ENCODE measurements at regions not wholly inside any gene's neighbourhood (a gene's known extent, or its start where the extent isn't known, plus 50 kb on each side); places are given as distances from the start of the nearest gene placed in this dataset.
"Not testable (repeated sequence)": the region's sequence is repeated elsewhere in the genome, so short reads cannot be mapped to it uniquely, and the experiment has no call there.

DNA sequence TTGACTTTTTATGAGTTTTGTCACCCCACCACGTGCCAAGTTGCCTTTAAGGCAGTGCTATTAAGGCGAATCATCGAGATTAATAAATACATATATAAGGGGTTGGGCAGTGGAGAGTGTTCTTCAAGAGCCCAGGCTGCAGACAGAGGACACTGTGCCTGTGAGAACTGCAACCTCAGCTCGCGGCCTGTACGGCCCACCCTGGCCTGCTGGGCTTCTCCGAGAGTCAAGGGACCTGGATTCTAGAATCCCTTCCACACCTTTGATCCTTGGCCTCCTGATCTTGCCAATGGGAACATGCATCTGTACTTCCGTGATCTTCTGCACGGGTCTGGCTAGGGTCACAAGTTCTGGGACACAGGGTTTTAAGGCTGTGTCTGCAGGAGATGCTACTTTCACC lies 54.5 kb downstream of the IRX5 start:
- no peaks in the 10 kb centered on the region for H3K27me3 ChIP-seq (ENCODE audit: insufficient read depth, low read length)
- H3K79me2 ChIP-seq (ENCODE audit: control insufficient read depth, insufficient read depth, low read length, unreplicated experiment): no peaks in the 10 kb centered on the region
- no peak overlapping the region for H3K27ac ChIP-seq (ENCODE audit: low read depth, low read length)
- H2AFZ ChIP-seq (ENCODE audit: low read length, unreplicated experiment): no peak overlapping the region
- H3K36me3 ChIP-seq (ENCODE audit: insufficient read depth, low read length): no peaks in the 10 kb centered on the region
- no peaks in the 10 kb centered on the region for H3K4me1 ChIP-seq (ENCODE audit: control insufficient read depth, insufficient read depth, low read length, unreplicated experiment)
- H3K4me3 ChIP-seq (ENCODE audit: low read depth, low read length): no peak overlapping the region

DNA sequence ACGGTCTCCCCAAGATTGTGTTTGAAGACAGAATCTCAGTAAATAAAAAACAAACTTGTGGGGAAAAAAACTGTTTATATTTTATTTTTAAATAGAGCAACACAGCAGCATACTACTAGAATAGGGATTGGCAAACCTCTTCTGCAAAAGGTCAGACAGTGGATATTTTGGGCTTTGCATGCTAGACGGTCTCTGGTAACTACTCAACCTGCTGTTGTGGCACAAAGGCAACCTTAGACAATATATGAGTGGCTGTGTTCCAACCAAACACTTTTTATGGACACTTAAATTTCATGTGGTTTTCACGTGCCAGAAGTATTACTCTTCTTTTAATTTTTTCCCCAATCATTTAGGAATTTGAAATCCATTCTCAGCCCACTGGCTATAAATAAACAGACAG lies 55.0 kb downstream of the IRX5 start:
- H3K79me2 ChIP-seq (ENCODE audit: control insufficient read depth, insufficient read depth, low read length, unreplicated experiment): no peaks in the 10 kb centered on the region
- no peaks in the 10 kb centered on the region for H3K27me3 ChIP-seq (ENCODE audit: insufficient read depth, low read length)
- no peaks in the 10 kb centered on the region for H3K4me1 ChIP-seq (ENCODE audit: control insufficient read depth, insufficient read depth, low read length, unreplicated experiment)
- no peak overlapping the region for H2AFZ ChIP-seq (ENCODE audit: low read length, unreplicated experiment)
- H3K36me3 ChIP-seq (ENCODE audit: insufficient read depth, low read length): no peaks in the 10 kb centered on the region
- H3K4me3 ChIP-seq (ENCODE audit: low read depth, low read length): no peak overlapping the region
- H3K27ac ChIP-seq (ENCODE audit: low read depth, low read length): no peak overlapping the region

DNA sequence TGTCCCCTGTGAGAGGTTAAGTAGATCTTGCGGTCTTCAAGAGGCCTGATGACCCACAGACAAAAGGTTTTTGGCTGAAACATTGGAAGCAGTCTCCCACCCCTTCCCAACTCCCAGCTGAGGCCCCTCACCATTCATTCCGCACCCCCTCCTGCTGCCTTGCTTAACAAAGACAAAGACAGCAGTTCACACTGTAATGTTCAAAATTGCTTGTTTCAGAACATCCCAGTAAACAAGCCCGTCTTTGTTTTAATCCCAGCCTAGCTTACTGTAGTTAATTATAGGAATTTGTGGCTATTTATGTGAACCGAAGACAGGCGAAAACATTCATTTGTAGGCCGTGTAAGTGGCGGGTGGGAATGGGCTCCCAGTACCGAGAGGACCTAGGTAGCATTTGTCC lies 55.7 kb downstream of the IRX5 start:
- Histone ChIP-seq H3K79me2 (ENCODE audit: control insufficient read depth, insufficient read depth, low read length, unreplicated experiment) (no peaks in the 10 kb centered on the region), H3K4me1 (ENCODE audit: control insufficient read depth, insufficient read depth, low read length, unreplicated experiment) (no peaks in the 10 kb centered on the region), H2AFZ (ENCODE audit: low read length, unreplicated experiment) (no peak overlapping the region), H3K27ac (ENCODE audit: low read depth, low read length) (no peak overlapping the region), H3K36me3 (ENCODE audit: insufficient read depth, low read length) (no peaks in the 10 kb centered on the region), H3K4me3 (ENCODE audit: low read depth, low read length) (no peak overlapping the region), H3K27me3 (ENCODE audit: insufficient read depth, low read length) (no peaks in the 10 kb centered on the region)

DNA sequence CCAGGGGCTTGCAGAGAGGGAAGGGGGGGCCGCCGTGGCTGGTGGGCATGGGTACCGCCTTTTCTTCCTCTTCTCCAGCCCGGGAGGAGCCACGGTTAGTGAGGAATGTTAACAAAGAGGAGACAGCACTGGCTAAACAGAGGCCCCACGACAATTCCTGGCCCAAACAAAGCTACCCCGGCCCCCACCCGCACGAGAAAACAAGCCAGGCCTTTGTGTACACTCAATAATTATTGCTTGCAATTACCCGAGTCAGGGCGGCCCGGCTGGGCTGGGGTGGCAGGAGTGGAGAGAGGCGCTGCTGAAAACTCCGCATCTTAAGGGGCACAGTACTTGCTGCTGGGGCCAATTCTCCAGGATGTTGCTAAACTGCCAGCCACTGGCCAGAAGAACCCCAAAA lies 56.4 kb downstream of the IRX5 start:
- Histone ChIP-seq H3K27me3 (ENCODE audit: insufficient read depth, low read length) (no peaks in the 10 kb centered on the region), H2AFZ (ENCODE audit: low read length, unreplicated experiment) (no peak overlapping the region)

DNA sequence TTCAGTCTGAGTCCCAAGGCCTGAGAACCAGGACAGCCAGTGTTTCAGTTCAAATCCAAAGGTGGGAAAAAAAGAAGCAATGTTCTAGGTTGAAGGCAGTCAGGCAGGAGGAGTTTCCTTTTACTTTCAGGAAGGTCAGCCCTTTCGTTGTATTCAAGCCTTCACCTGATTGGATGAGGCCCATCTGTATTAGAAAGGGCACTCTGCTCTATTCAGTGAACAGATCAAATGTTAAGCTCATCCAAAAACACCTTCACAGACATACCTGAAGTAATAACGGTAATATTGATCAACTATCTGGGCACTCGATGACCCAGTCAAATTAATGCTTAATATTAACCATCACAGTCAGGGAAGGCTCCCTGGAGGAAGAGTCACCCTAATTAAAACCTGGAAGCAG lies 60.9 kb downstream of the IRX5 start:
- Histone ChIP-seq H3K27me3 (ENCODE audit: insufficient read depth, low read length) (peaks cover 9% of the 10 kb centered on the region; the same call in 1 of the 2 replicates), H3K4me3 (ENCODE audit: low read depth, low read length) (no peak overlapping the region), H3K4me1 (ENCODE audit: control insufficient read depth, insufficient read depth, low read length, unreplicated experiment) (no peaks in the 10 kb centered on the region), H2AFZ (ENCODE audit: low read length, unreplicated experiment) (no peak overlapping the region), H3K36me3 (ENCODE audit: insufficient read depth, low read length) (no peaks in the 10 kb centered on the region), H3K27ac (ENCODE audit: low read depth, low read length) (no peak overlapping the region), H3K79me2 (ENCODE audit: control insufficient read depth, insufficient read depth, low read length, unreplicated experiment) (no peaks in the 10 kb centered on the region)

More for the DNA sequence above, 56.4 kb downstream of the IRX5 start:
- no peaks in the 10 kb centered on the region for H3K36me3 ChIP-seq (ENCODE audit: insufficient read depth, low read length)
- H3K4me3 ChIP-seq (ENCODE audit: low read depth, low read length): no peak overlapping the region
- H3K79me2 ChIP-seq (ENCODE audit: control insufficient read depth, insufficient read depth, low read length, unreplicated experiment): no peaks in the 10 kb centered on the region
- H3K4me1 ChIP-seq (ENCODE audit: control insufficient read depth, insufficient read depth, low read length, unreplicated experiment): no peaks in the 10 kb centered on the region
- no peak overlapping the region for H3K27ac ChIP-seq (ENCODE audit: low read depth, low read length)

DNA sequence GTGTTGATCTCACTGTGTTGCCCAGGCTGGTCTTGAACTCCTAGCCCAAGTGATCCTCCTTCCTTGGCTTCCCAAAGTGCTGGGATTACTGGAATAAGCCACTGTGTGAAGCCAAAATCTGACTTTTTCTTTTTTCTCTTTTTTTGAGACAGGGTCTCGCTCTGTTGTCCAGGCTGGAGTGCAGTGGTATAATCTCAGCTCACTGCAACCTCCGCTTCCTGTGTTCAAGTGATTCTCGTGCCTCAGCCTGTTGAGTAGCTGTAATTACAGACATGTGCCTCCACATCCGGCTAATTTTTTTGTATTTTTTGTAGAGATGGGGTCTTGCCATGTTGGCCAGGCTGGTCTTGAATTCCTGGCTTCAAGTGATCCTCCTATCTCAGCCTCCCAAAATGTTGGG lies 61.3 kb downstream of the IRX5 start:
- H3K79me2 ChIP-seq (ENCODE audit: control insufficient read depth, insufficient read depth, low read length, unreplicated experiment); H3K4me3 ChIP-seq (ENCODE audit: low read depth, low read length); H2AFZ ChIP-seq (ENCODE audit: low read length, unreplicated experiment); H3K4me1 ChIP-seq (ENCODE audit: control insufficient read depth, insufficient read depth, low read length, unreplicated experiment); H3K36me3 ChIP-seq (ENCODE audit: insufficient read depth, low read length); H3K27ac ChIP-seq (ENCODE audit: low read depth, low read length): not testable (repeated sequence)
- peaks cover 11% of the 10 kb centered on the region; the same call in 1 of the 2 replicates for H3K27me3 ChIP-seq (ENCODE audit: insufficient read depth, low read length)

DNA sequence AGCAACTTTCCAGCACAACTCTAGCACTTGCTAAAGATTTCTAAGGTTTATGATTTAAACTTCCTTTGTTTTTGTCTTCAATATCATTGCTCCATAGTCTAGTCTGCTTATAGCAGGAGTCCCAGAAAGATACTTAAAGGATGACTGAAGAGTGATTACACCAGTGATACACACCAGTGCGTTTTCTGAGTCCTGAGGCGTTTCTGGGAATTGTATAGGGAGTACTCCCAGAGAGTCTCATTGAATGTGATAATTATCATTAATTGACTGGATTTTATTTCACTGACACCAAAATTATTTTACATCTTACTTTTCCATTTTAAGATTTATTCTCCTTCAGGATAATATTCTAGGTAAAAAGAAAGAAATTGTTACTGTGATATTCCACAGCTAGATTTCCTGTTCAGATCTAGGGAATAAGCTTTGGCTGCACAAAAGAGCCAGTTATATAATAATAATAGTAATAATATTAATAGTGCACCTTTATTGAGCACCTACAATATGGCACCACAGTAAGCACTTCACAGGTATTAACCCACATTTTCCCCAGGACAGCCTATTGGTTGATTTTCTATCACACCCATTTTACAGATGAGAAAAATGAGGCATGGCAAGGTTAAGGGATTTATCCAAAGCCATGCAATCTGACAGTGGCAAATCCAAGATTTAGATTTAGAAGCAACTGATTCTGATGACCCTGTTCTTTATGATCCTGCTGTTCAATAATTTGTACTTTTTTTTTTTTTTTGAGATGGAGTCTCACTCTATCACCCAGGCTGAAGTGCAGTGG lies 62.6 kb downstream of the IRX5 start:
- H3K79me2 ChIP-seq (ENCODE audit: control insufficient read depth, insufficient read depth, low read length, unreplicated experiment): no peaks in the 10 kb centered on the region
- no peak overlapping the region for H3K27ac ChIP-seq (ENCODE audit: low read depth, low read length)
- no peak overlapping the region for H2AFZ ChIP-seq (ENCODE audit: low read length, unreplicated experiment)
- H3K36me3 ChIP-seq (ENCODE audit: insufficient read depth, low read length): no peaks in the 10 kb centered on the region
- peaks cover 16% of the 10 kb centered on the region; the same call in 1 of the 2 replicates for H3K27me3 ChIP-seq (ENCODE audit: insufficient read depth, low read length)
- no peak overlapping the region for H3K4me3 ChIP-seq (ENCODE audit: low read depth, low read length)
- no peaks in the 10 kb centered on the region for H3K4me1 ChIP-seq (ENCODE audit: control insufficient read depth, insufficient read depth, low read length, unreplicated experiment)

DNA sequence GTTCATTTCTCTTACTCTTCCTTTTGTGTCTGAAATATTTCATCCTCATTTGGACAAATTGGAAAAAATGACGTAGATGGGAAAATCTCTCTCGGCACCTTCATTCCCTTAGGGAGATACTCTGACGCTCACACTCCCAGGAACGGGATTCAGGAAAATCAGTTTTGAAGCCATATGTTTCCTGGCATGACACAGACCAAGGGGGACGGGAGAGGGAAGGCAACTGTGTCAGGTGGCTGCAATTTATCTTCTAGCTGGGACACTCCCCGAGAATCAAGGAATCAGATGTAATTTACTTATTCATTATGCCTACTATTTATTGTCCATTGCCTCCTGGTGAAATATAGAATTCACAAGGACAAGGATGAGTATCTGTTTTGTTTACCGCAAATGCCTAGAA lies 65.5 kb downstream of the IRX5 start:
- H3K79me2 ChIP-seq (ENCODE audit: control insufficient read depth, insufficient read depth, low read length, unreplicated experiment): no peaks in the 10 kb centered on the region
- peaks cover 10% of the 10 kb centered on the region for H3K4me1 ChIP-seq (ENCODE audit: control insufficient read depth, insufficient read depth, low read length, unreplicated experiment)
- H3K27me3 ChIP-seq (ENCODE audit: insufficient read depth, low read length): peaks cover 16% of the 10 kb centered on the region; the same call in 1 of the 2 replicates
- H3K36me3 ChIP-seq (ENCODE audit: insufficient read depth, low read length): no peaks in the 10 kb centered on the region
- H3K27ac ChIP-seq (ENCODE audit: low read depth, low read length): no peak overlapping the region
- no peak overlapping the region for H2AFZ ChIP-seq (ENCODE audit: low read length, unreplicated experiment)
- H3K4me3 ChIP-seq (ENCODE audit: low read depth, low read length): no peak overlapping the region

DNA sequence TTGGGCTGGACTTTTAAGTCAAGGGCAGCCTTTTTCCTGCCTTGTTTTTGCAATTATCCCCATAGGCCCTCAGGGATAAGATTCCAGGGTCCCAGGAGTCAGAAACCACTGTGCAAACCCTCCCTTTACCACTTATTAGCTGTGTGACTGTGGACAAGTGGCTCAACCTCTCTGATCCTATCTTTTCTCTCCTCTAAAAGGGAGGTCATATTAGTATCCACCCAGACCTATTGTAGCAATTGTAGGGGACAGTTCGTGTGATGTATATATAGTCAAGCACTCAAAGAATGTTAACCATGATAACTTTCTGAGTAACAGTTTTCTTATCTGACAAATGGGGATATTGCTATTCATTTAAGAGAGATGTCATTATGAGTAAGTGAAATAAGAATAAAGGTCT lies 68.2 kb downstream of the IRX5 start:
- Histone ChIP-seq H3K27me3 (ENCODE audit: insufficient read depth, low read length) (peaks cover 16% of the 10 kb centered on the region; the same call in 1 of the 2 replicates), H3K4me1 (ENCODE audit: control insufficient read depth, insufficient read depth, low read length, unreplicated experiment) (peaks cover 26% of the 10 kb centered on the region), H2AFZ (ENCODE audit: low read length, unreplicated experiment) (no peak overlapping the region), H3K27ac (ENCODE audit: low read depth, low read length) (no peak overlapping the region), H3K79me2 (ENCODE audit: control insufficient read depth, insufficient read depth, low read length, unreplicated experiment) (no peaks in the 10 kb centered on the region), H3K4me3 (ENCODE audit: low read depth, low read length) (no peak overlapping the region), H3K36me3 (ENCODE audit: insufficient read depth, low read length) (no peaks in the 10 kb centered on the region)

DNA sequence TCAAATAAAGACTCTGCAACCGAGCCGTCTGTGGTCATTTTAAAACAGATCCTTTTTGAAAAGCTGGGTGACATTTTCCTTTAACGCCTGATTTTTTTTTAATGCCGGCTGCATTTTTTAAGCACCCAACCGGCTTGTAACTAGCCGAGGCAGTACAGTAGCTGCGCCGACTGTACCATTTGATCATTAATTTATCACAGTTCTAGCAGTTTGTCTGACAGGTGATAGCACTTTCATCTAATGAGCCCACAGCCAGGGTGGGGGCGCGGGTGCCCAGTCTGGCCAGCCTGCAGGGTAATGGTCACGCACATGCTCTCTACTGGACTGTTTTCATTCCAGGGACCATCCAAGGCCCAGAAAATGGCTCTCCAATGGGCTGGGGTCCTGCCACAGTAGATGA lies 68.8 kb downstream of the IRX5 start:
- Histone ChIP-seq H3K79me2 (ENCODE audit: control insufficient read depth, insufficient read depth, low read length, unreplicated experiment) (no peaks in the 10 kb centered on the region), H3K27ac (ENCODE audit: low read depth, low read length) (no peak overlapping the region), H3K4me1 (ENCODE audit: control insufficient read depth, insufficient read depth, low read length, unreplicated experiment) (peaks cover 26% of the 10 kb centered on the region), H3K4me3 (ENCODE audit: low read depth, low read length) (no peak overlapping the region), H3K27me3 (ENCODE audit: insufficient read depth, low read length) (peaks cover 16% of the 10 kb centered on the region; the same call in 1 of the 2 replicates), H2AFZ (ENCODE audit: low read length, unreplicated experiment) (no peak overlapping the region), H3K36me3 (ENCODE audit: insufficient read depth, low read length) (no peaks in the 10 kb centered on the region)

DNA sequence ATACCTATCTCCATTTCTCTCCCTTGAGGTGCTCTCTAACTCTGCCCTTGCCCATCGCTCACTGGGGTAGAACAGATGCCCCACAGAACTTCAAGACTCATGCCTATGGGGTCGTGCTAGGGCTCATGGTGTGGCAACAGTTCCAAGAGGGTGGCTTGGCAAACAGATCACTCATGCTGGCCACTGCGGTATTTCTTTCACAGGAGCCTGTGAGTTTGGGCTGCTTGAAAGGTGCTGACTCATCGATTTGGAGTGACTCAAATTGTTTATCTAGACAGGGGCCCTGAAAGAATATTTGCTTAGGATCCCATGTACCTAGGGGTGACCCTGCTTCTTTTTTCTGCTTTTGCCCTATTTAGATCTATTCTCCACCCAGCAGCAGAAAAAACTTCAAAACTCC lies 69.9 kb downstream of the IRX5 start:
- Histone ChIP-seq H3K4me1 (ENCODE audit: control insufficient read depth, insufficient read depth, low read length, unreplicated experiment) (peaks cover 26% of the 10 kb centered on the region), H2AFZ (ENCODE audit: low read length, unreplicated experiment) (no peak overlapping the region), H3K36me3 (ENCODE audit: insufficient read depth, low read length) (no peaks in the 10 kb centered on the region), H3K27ac (ENCODE audit: low read depth, low read length) (peak overlapping the region; percentile 24; the same call in 1 of the 2 replicates), H3K4me3 (ENCODE audit: low read depth, low read length) (peak overlapping the region; percentile 17; the same call in 1 of the 2 replicates), H3K79me2 (ENCODE audit: control insufficient read depth, insufficient read depth, low read length, unreplicated experiment) (no peaks in the 10 kb centered on the region), H3K27me3 (ENCODE audit: insufficient read depth, low read length) (peaks cover 14% of the 10 kb centered on the region; the same call in 1 of the 2 replicates)
